Suprapubic skin (tissue), 4 donors: ENCODE measurements at regions not wholly inside any gene's neighbourhood (a gene's known extent, or its start where the extent isn't known, plus 50 kb on each side); places are given as distances from the start of the nearest gene placed in this dataset.

Experiments
- DNase-seq, 2 donors: peaks; one replicate each; pipeline ENCODE4 v3.0.0-alpha.2; 2019; ENCODE audit warnings: low spot score in 2 of 2
- H3K27ac ChIP-seq: fragments of 200-600 bp; sonication (generic); one replicate; pipeline ENCODE4 v1.5.1; 2019
- H3K27me3 ChIP-seq: fragments of 200-600 bp; sonication (generic); one replicate; pipeline ENCODE4 v1.5.1; 2019
- H3K36me3 ChIP-seq: fragments of 200-600 bp; sonication (generic); one replicate; pipeline ENCODE4 v1.5.1; 2019
- H3K4me1 ChIP-seq: fragments of 200-600 bp; sonication (generic); one replicate; pipeline ENCODE4 v1.5.1; 2019
- H3K4me3 ChIP-seq: fragments of 200-600 bp; sonication (generic); one replicate; pipeline ENCODE4 v1.5.1; 2019; ENCODE audit warnings: mild to moderate bottlenecking
- H3K9me3 ChIP-seq: fragments of 200-600 bp; sonication (generic); one replicate; pipeline ENCODE4 v1.5.1; 2019
- CTCF ChIP-seq, 2 donors: fragments of 200-600 bp in 1 of 2; fragments of 450-650 bp in 1 of 2; sonication (generic) in 1 of 2; IDR thresholded peaks; one replicate each; pipeline ENCODE4 v1.5.1; 2016 to 2019; ENCODE audit warnings: antibody characterized with exemption in 2 of 2, mild to moderate bottlenecking in 1 of 2, moderate library complexity in 1 of 2
- EP300 ChIP-seq: sonication (generic); formaldehyde crosslinking; IDR thresholded peaks from one replicate; pipeline ENCODE4 v1.6.1; 2017; ENCODE audit warnings: antibody characterized with exemption
- POLR2A ChIP-seq, 2 donors: fragments of 450-650 bp; IDR thresholded peaks; one replicate each; pipeline ENCODE4 v1.6.1; 2017; ENCODE audit warnings: antibody characterized with exemption in 2 of 2, mild to moderate bottlenecking in 2 of 2, moderate library complexity in 2 of 2
- POLR2AphosphoS5 ChIP-seq, 3 donors: sonication (generic); formaldehyde crosslinking; IDR thresholded peaks; one replicate each; pipeline ENCODE4 v1.6.1; 2017; ENCODE audit warnings: antibody characterized with exemption in 3 of 3
- WGBS: methylation state at CpG from one replicate; pipeline ENCODE4 v1.1.5; 2018; 5-methylcytosine and 5-hydroxymethylcytosine counted together

GRCh38 chr6:48978016-48978415, 485.0 kb downstream of the MMUT start:
- Histone ChIP-seq H3K4me1 (no peaks in the 10 kb centered on the region), H3K27ac (no peak overlapping the region), H3K4me3 (no peak overlapping the region), H3K36me3 (no peaks in the 10 kb centered on the region), H3K9me3 (no peaks in the 10 kb centered on the region), H3K27me3 (no peaks in the 10 kb centered on the region)
- 91% methylated on average over 3 of the region's 3 CpGs for WGBS
- no peak for DNase-seq
- TF ChIP-seq POLR2A (IDR thresholded peaks at IDR 0.05) (no peak), POLR2AphosphoS5 (IDR thresholded peaks at IDR 0.05) (no peak), EP300 (no peak), CTCF (IDR thresholded peaks at IDR 0.05) (no peak)

- no peaks in the 10 kb centered on the region for H3K4me1 ChIP-seq
- 96% methylated on average over 1 of the region's 1 CpG for WGBS
- no peaks in the 10 kb centered on the region for H3K27me3 ChIP-seq
- H3K4me3 ChIP-seq: no peak overlapping the region
- DNase-seq: no peak
- no peak overlapping the region for H3K27ac ChIP-seq
- no peaks in the 10 kb centered on the region for H3K9me3 ChIP-seq
- no peaks in the 10 kb centered on the region for H3K36me3 ChIP-seq
- no peak for TF ChIP-seq POLR2AphosphoS5 (IDR thresholded peaks at IDR 0.05)
- no peak for TF ChIP-seq POLR2A (IDR thresholded peaks at IDR 0.05)
- no peak for TF ChIP-seq EP300
- no peak for TF ChIP-seq CTCF (IDR thresholded peaks at IDR 0.05)
These were observed 485.5 kb downstream of the MMUT start for GRCh38 chr6:48977573-48977972.

GRCh38 chr6:48973491-48973890, 489.6 kb downstream of the MMUT start:
- H3K9me3 ChIP-seq: no peaks in the 10 kb centered on the region
- no peak overlapping the region for H3K4me3 ChIP-seq
- no peaks in the 10 kb centered on the region for H3K4me1 ChIP-seq
- DNase-seq: no peak
- no peaks in the 10 kb centered on the region for H3K27me3 ChIP-seq
- H3K27ac ChIP-seq: no peak overlapping the region
- H3K36me3 ChIP-seq: no peaks in the 10 kb centered on the region
- TF ChIP-seq POLR2A (IDR thresholded peaks at IDR 0.05) (no peak), POLR2AphosphoS5 (IDR thresholded peaks at IDR 0.05) (no peak), CTCF (IDR thresholded peaks at IDR 0.05) (no peak), EP300 (no peak)
- WGBS: 73% methylated on average over 1 of the region's 1 CpG

- 49% methylated on average over 4 of the region's 4 CpGs for WGBS
These were observed 501.2 kb downstream of the MMUT start for GRCh38 chr6:48961781-48962415.

More at GRCh38 chr6:48961781-48962415, 501.2 kb downstream of the MMUT start:
- Histone ChIP-seq H3K4me1 (no peaks in the 10 kb centered on the region), H3K9me3 (no peaks in the 10 kb centered on the region), H3K27ac (no peak overlapping the region), H3K36me3 (no peaks in the 10 kb centered on the region), H3K4me3 (no peak overlapping the region), H3K27me3 (no peaks in the 10 kb centered on the region)
- no peak for DNase-seq
- TF ChIP-seq EP300 (no peak), CTCF (IDR thresholded peaks at IDR 0.05) (no peak), POLR2AphosphoS5 (IDR thresholded peaks at IDR 0.05) (no peak), POLR2A (IDR thresholded peaks at IDR 0.05) (no peak)
